Suprapubic skin (tissue), 4 donors: ENCODE measurements at regions not wholly inside any gene's neighbourhood (a gene's known extent, or its start where the extent isn't known, plus 50 kb on each side); places are given as distances from the start of the nearest gene placed in this dataset.

Experiments
- EP300 ChIP-seq: sonication (generic); formaldehyde crosslinking; IDR thresholded peaks from one replicate; pipeline ENCODE4 v1.6.1; 2017; ENCODE audit warnings: antibody characterized with exemption
- POLR2A ChIP-seq, 2 donors: fragments of 450-650 bp; IDR thresholded peaks; one replicate each; pipeline ENCODE4 v1.6.1; 2017; ENCODE audit warnings: antibody characterized with exemption in 2 of 2, mild to moderate bottlenecking in 2 of 2, moderate library complexity in 2 of 2
- POLR2AphosphoS5 ChIP-seq, 3 donors: sonication (generic); formaldehyde crosslinking; IDR thresholded peaks; one replicate each; pipeline ENCODE4 v1.6.1; 2017; ENCODE audit warnings: antibody characterized with exemption in 3 of 3
- TF ChIP-seq, protein P1 (sequence below), 2 donors: fragments of 200-600 bp in 1 of 2; fragments of 450-650 bp in 1 of 2; sonication (generic) in 1 of 2; IDR thresholded peaks; one replicate each; pipeline ENCODE4 v1.5.1; 2016 to 2019; ENCODE audit warnings: antibody characterized with exemption in 2 of 2, mild to moderate bottlenecking in 1 of 2, moderate library complexity in 1 of 2

DNA sequence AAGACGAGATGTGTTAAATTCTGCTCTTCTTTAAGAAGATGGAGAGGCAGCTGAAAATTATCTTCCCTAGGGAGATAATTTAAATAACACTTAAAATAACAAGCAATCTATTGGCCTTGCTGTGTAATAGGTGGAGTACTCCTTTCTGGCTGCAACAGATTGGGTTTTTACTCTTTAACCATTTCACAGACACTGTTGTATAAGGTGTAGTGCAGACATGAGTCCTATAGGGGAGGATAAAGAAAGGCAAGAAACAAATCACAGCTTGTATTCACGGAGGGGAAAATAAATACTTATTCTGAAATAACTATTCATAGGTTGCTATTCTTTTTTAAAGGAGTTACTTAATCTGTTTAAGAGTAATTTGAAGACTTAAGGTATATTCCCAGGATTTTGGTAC lies 252.0 kb downstream of the ZPLD1 start:
- TF ChIP-seq, protein P1, sequence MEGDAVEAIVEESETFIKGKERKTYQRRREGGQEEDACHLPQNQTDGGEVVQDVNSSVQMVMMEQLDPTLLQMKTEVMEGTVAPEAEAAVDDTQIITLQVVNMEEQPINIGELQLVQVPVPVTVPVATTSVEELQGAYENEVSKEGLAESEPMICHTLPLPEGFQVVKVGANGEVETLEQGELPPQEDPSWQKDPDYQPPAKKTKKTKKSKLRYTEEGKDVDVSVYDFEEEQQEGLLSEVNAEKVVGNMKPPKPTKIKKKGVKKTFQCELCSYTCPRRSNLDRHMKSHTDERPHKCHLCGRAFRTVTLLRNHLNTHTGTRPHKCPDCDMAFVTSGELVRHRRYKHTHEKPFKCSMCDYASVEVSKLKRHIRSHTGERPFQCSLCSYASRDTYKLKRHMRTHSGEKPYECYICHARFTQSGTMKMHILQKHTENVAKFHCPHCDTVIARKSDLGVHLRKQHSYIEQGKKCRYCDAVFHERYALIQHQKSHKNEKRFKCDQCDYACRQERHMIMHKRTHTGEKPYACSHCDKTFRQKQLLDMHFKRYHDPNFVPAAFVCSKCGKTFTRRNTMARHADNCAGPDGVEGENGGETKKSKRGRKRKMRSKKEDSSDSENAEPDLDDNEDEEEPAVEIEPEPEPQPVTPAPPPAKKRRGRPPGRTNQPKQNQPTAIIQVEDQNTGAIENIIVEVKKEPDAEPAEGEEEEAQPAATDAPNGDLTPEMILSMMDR (IDR thresholded peaks at IDR 0.05), result no peak
- TF ChIP-seq POLR2A (IDR thresholded peaks at IDR 0.05) (no peak), POLR2AphosphoS5 (IDR thresholded peaks at IDR 0.05) (no peak), EP300 (no peak)
